K562 (cell line): ENCODE measurements at regions not wholly inside any gene's neighbourhood (a gene's known extent, or its start where the extent isn't known, plus 50 kb on each side); places are given as distances from the start of the nearest gene placed in this dataset.

Experiments
- E2F1 ChIP-seq: sonication (generic); formaldehyde crosslinking; IDR thresholded peaks from 2 replicates; pipeline ENCODE4 v1.8.1; 2023; ENCODE audit warnings: mild to moderate bottlenecking, missing genetic modification reagents, moderate library complexity
- FOS ChIP-seq: IDR thresholded peaks from 3 replicates; pipeline ENCODE4 v1.6.1; 2011; ENCODE audit not compliant: insufficient read length; ENCODE audit errors: extremely low read depth
- FUS ChIP-seq: fragments of 200-400 bp; formaldehyde crosslinking; optimal IDR thresholded peaks from 2 replicates; pipeline ENCODE3; 2017; ENCODE audit warnings: low read depth, low read length
- HCFC1 ChIP-seq: IDR thresholded peaks from 2 replicates; pipeline ENCODE4 v1.6.1; 2012; ENCODE audit warnings: low read depth, low read length, improper control_type of control experiment
- HDAC8 ChIP-seq: fragments of 450-650 bp; IDR thresholded peaks from 2 replicates; pipeline ENCODE4 v1.6.1; 2016; ENCODE audit warnings: mild to moderate bottlenecking, missing genetic modification characterization, moderate library complexity, missing compliant biosample characterization
- PHF21A ChIP-seq: fragments of 450-650 bp; IDR thresholded peaks from 2 replicates; pipeline ENCODE4 v1.6.1; 2017; ENCODE audit warnings: low read depth, borderline replicate concordance
- PML ChIP-seq: IDR thresholded peaks from 2 replicates; pipeline ENCODE4 v1.6.1; 2012; ENCODE audit warnings: low read length, inconsistent platforms
- RBM14 ChIP-seq: fragments of 200-400 bp; formaldehyde crosslinking; IDR thresholded peaks from 2 replicates; pipeline ENCODE4 v1.6.1; 2018; ENCODE audit warnings: low read depth, mild to moderate bottlenecking, low read length, moderate library complexity, borderline replicate concordance; ENCODE audit not compliant: insufficient read depth
- RHOXF2B ChIP-seq: fragments of 250-450 bp; sonication (Bioruptor Pico); conservative IDR thresholded peaks from 2 replicates; pipeline ENCODE4 v1.5.1; 2021
- SMARCB1 ChIP-seq: IDR thresholded peaks from 2 replicates; pipeline ENCODE4 v1.6.1; 2011; ENCODE audit warnings: improper control_type of control experiment, low read depth; ENCODE audit not compliant: insufficient read length
- SREBF1 ChIP-seq: fragments of 150-350 bp; IDR thresholded peaks from 2 replicates; pipeline ENCODE4 v1.6.1; 2014; ENCODE audit warnings: antibody characterized with exemption, low read depth, low read length, borderline replicate concordance
- SRSF9 ChIP-seq: fragments of 200-400 bp; formaldehyde crosslinking; IDR thresholded peaks from 2 replicates; pipeline ENCODE4 v1.6.1; 2017; ENCODE audit warnings: low read depth, low read length, borderline replicate concordance
- STAT5A ChIP-seq: IDR thresholded peaks from 2 replicates; pipeline ENCODE4 v1.6.1; 2012; ENCODE audit warnings: low read length, inconsistent platforms, borderline replicate concordance
- TAF9B ChIP-seq: fragments of 450-650 bp; IDR thresholded peaks from 2 replicates; pipeline ENCODE4 v1.6.1; 2018; ENCODE audit warnings: mild to moderate bottlenecking; ENCODE audit not compliant: partially characterized antibody
- U2AF2 ChIP-seq: fragments of 200-400 bp; formaldehyde crosslinking; optimal IDR thresholded peaks from 2 replicates; pipeline ENCODE3; 2017; ENCODE audit warnings: low read depth, mild to moderate bottlenecking, low read length
- ZNF551 ChIP-seq: fragments of 250-450 bp; sonication (Bioruptor Pico); IDR thresholded peaks from 2 replicates; pipeline ENCODE4 v1.5.0; 2021; ENCODE audit warnings: mild to moderate bottlenecking, moderate library complexity
- ZNF655 ChIP-seq: fragments of 250-450 bp; sonication (Bioruptor Pico); IDR thresholded peaks from 2 replicates; pipeline ENCODE4 v1.5.0; 2021
- TF ChIP-seq, protein P1 (sequence below): sonication (generic); formaldehyde crosslinking; IDR thresholded peaks from 2 replicates; pipeline ENCODE4 v1.4.0; 2020; ENCODE audit warnings: mild to moderate bottlenecking, missing genetic modification reagents
- TF ChIP-seq, protein P2 (sequence below), 2 experiments: IDR thresholded peaks in 1 of 2; conservative IDR thresholded peaks in 1 of 2; 2 replicates each; pipeline ENCODE4 v1.6.1; 2016; ENCODE audit warnings: low read depth in 2 of 2, mild to moderate bottlenecking in 1 of 2, missing compliant biosample characterization in 1 of 2, missing genetic modification characterization in 1 of 2, moderate library complexity in 1 of 2
- TF ChIP-seq, protein P3 (sequence below): fragments of 450-650 bp; formaldehyde crosslinking; IDR thresholded peaks from 2 replicates; pipeline ENCODE4 v1.4.0; 2022; ENCODE audit warnings: mild to moderate bottlenecking, moderate library complexity

DNA sequence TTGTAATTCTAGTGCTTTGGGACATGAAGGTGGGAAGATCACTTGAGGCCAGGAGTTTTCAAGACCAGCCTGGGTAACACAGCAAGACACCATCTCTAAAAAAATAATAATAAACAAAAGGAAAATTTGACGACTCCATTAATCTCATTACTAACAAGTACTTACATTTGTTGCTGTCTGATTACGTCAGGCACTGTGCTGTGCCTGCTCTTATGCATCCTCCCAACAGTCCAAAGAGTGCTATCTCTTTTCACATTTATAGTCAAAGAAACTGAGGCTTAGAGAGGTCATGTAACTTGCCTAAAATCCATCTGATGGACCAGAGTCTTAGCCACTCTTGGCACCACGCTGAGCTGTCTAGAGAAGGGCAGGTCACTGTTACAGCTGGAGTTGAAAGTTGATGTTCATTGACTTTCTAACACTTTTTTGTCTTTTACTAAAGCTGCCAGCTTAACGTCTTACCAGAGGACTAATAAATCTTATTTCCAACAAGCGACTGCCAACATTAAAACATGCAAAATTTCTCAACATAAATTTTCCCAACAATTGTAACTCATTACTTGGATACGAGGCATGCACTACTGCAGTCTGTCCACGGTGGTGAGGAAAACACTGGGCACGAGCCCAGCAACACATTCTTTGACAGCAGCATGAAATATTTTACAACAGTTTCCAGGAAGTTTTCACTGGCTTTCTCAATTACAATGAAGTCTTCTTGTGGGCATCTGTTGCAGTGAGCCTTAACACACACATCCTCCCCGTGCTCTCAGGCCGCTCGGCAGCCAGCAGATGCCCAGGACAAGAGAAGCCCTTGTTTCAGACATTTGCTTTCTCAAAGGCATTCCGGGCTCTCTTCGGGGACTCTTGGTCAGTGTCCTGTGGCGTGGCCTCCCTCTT lies 262.9 kb upstream of the PROX1 start (continued):
- TF ChIP-seq, protein P1, sequence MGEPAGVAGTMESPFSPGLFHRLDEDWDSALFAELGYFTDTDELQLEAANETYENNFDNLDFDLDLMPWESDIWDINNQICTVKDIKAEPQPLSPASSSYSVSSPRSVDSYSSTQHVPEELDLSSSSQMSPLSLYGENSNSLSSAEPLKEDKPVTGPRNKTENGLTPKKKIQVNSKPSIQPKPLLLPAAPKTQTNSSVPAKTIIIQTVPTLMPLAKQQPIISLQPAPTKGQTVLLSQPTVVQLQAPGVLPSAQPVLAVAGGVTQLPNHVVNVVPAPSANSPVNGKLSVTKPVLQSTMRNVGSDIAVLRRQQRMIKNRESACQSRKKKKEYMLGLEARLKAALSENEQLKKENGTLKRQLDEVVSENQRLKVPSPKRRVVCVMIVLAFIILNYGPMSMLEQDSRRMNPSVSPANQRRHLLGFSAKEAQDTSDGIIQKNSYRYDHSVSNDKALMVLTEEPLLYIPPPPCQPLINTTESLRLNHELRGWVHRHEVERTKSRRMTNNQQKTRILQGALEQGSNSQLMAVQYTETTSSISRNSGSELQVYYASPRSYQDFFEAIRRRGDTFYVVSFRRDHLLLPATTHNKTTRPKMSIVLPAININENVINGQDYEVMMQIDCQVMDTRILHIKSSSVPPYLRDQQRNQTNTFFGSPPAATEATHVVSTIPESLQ (CRISPR knock-in tag) = no peak
- no peak for TF ChIP-seq HDAC8 (tag)
- TF ChIP-seq RHOXF2B (CRISPR knock-in tag) = no peak
- TF ChIP-seq E2F1 (CRISPR knock-in tag) = no peak
- no peak for TF ChIP-seq PML
- no peak for TF ChIP-seq U2AF2
- no peak for TF ChIP-seq TAF9B
- no peak for TF ChIP-seq ZNF655 (CRISPR knock-in tag)
- TF ChIP-seq, protein P2, sequence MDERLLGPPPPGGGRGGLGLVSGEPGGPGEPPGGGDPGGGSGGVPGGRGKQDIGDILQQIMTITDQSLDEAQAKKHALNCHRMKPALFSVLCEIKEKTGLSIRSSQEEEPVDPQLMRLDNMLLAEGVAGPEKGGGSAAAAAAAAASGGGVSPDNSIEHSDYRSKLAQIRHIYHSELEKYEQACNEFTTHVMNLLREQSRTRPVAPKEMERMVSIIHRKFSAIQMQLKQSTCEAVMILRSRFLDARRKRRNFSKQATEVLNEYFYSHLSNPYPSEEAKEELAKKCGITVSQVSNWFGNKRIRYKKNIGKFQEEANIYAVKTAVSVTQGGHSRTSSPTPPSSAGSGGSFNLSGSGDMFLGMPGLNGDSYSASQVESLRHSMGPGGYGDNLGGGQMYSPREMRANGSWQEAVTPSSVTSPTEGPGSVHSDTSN (CRISPR knock-in tag; IDR thresholded peaks at IDR 0.05; ENCODE audit: low read depth) = no peak
- TF ChIP-seq, protein P2 (tag; conservative IDR thresholded peaks at IDR 0.05; ENCODE audit: low read depth) = no peak; the same call in 1 of the 2 replicates
- TF ChIP-seq, protein P3, sequence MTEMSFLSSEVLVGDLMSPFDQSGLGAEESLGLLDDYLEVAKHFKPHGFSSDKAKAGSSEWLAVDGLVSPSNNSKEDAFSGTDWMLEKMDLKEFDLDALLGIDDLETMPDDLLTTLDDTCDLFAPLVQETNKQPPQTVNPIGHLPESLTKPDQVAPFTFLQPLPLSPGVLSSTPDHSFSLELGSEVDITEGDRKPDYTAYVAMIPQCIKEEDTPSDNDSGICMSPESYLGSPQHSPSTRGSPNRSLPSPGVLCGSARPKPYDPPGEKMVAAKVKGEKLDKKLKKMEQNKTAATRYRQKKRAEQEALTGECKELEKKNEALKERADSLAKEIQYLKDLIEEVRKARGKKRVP (CRISPR knock-in tag) = peak; percentile 70
- no peak for TF ChIP-seq PHF21A
- no peak for TF ChIP-seq SMARCB1
- no peak for TF ChIP-seq RBM14
- TF ChIP-seq FUS = no peak
- TF ChIP-seq SRSF9 = no peak
- TF ChIP-seq STAT5A = no peak
- no peak for TF ChIP-seq ZNF551 (CRISPR knock-in tag)
- no peak for TF ChIP-seq HCFC1
- no peak for TF ChIP-seq SREBF1
- no peak for TF ChIP-seq FOS
